Karpas-422 (cell line): ENCODE measurements at regions not wholly inside any gene's neighbourhood (a gene's known extent, or its start where the extent isn't known, plus 50 kb on each side); places are given as distances from the start of the nearest gene placed in this dataset.

Source experiments
- DNase-seq: peaks from one replicate; pipeline ENCODE4 v3.0.0-alpha.2; 2015
- H2AFZ ChIP-seq: fragments of 200-600 bp; sonication (generic); 2 replicates; pipeline ENCODE4 v1.6.1; 2014; ENCODE audit warnings: antibody characterized with exemption, low read length, mixed read lengths
- H3K27ac ChIP-seq: fragments of 200-600 bp; sonication (generic); 2 replicates; pipeline ENCODE4 v1.5.1; 2014; ENCODE audit warnings: mild to moderate bottlenecking, low read length, moderate library complexity
- H3K27me3 ChIP-seq: fragments of 200-600 bp; sonication (generic); 2 replicates; pipeline ENCODE4 v1.6.1; 2014; ENCODE audit warnings: low read length, mixed read lengths
- H3K36me3 ChIP-seq: fragments of 200-600 bp; sonication (generic); 2 replicates; pipeline ENCODE4 v1.6.1; 2014; ENCODE audit warnings: low read length, mixed read lengths; ENCODE audit not compliant: insufficient read depth
- H3K4me1 ChIP-seq: fragments of 200-600 bp; sonication (generic); 2 replicates; pipeline ENCODE4 v1.6.1; 2014; ENCODE audit warnings: mild to moderate bottlenecking, low read length, mixed read lengths
- H3K4me2 ChIP-seq: fragments of 200-600 bp; sonication (generic); 2 replicates; pipeline ENCODE4 v1.6.1; 2014; ENCODE audit warnings: low read length, low read depth, mild to moderate bottlenecking; ENCODE audit not compliant: poor library complexity, severe bottlenecking
- H3K4me3 ChIP-seq: fragments of 200-600 bp; sonication (generic); 2 replicates; pipeline ENCODE4 v1.5.1; 2014; ENCODE audit warnings: mild to moderate bottlenecking, antibody characterized with exemption, low read length, mixed read lengths
- H3K79me2 ChIP-seq: fragments of 200-600 bp; sonication (generic); 2 replicates; pipeline ENCODE4 v1.6.1; 2014; ENCODE audit warnings: mild to moderate bottlenecking, low read length, mixed read lengths
- H3K9ac ChIP-seq: fragments of 200-600 bp; sonication (generic); 2 replicates; pipeline ENCODE4 v1.6.0; 2014; ENCODE audit warnings: low read length
- H3K9me2 ChIP-seq: fragments of 200-600 bp; sonication (generic), shearing (Covaris generic); replicated peaks from 2 replicates; pipeline ENCODE4 v1.6.0; 2014; ENCODE audit warnings: mild to moderate bottlenecking, low read length, moderate library complexity; ENCODE audit not compliant: insufficient read depth
- H3K9me3 ChIP-seq: fragments of 300-700, 200-600 bp; sonication (generic); 2 replicates; pipeline ENCODE4 v1.6.1; 2014; ENCODE audit warnings: low read length, mixed read lengths
- H4K20me1 ChIP-seq: fragments of 200-600 bp; sonication (generic); 2 replicates; pipeline ENCODE4 v1.6.1; 2014; ENCODE audit warnings: mild to moderate bottlenecking, antibody characterized with exemption, low read length, low read depth; ENCODE audit not compliant: insufficient read depth

DNA sequence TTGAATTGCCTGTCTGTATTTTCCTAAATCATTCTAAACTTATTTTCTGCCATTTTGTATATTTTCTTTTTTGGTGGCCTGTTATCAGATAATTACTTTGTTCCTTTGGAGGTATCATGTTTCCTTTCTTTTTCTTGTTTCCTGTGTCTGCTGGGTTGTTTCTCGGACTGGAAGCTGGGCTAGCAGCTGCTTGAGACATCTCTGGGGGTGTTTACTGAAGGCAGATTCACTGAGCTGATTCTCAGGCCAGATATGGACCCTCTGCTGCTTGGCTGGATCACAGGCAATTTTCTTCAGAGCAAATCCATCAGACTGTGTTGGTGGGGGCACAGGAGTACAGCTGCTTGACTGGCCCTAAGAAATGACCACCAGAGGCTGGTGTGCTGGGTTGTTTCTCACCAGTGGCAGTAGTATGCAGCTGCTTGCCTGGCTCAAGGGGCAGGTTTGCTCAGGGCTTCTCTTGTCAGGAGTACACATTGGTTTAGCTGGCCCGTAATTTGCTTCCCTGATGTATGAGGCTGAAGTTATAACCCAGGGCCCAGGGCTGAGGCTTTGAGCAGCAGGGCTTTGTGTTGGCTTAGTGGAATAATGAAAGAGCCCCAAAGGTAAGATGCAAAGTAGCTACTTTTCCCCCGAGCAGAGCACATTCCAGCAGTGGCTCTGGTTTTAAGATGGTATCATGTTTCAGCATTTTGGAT lies 680.6 kb downstream of the TECRL start:
- Histone ChIP-seq H3K27me3 (no peaks in the 10 kb centered on the region), H3K79me2 (no peaks in the 10 kb centered on the region), H3K9ac (no peak overlapping the region), H3K9me2 (no peaks in the 10 kb centered on the region), H4K20me1 (no peaks in the 10 kb centered on the region), H2AFZ (no peak overlapping the region), H3K36me3 (no peaks in the 10 kb centered on the region), H3K27ac (no peak overlapping the region), H3K4me2 (no peak overlapping the region), H3K4me3 (no peak overlapping the region), H3K4me1 (no peaks in the 10 kb centered on the region), H3K9me3 (peaks cover 36% of the 10 kb centered on the region)
- DNase-seq, result no peak

DNA sequence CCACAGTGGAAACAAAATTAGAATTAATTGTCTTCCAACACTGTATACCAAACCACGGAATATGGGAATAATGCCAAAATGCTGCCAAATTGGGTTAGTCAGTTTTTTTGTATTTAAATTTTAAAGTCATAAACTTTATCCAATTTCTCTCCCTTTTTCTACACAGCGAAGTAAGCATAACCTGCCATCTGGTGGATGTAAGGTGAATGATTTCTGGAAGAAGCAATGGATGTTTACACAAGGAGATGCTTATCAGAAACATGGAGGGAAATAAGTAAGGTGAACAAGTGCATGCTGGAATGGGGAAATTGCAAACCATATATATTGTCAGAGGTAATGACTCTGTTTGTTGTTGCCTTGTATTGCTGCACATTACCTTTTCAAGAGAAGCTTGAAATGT lies 691.9 kb downstream of the TECRL start:
- H3K9me2 ChIP-seq, result no peaks in the 10 kb centered on the region
- peaks cover 12% of the 10 kb centered on the region for H3K9me3 ChIP-seq
- H3K4me2 ChIP-seq, result no peak overlapping the region
- DNase-seq, result peak; percentile 62
- H3K27me3 ChIP-seq, result no peaks in the 10 kb centered on the region
- H3K4me1 ChIP-seq, result no peaks in the 10 kb centered on the region
- H3K79me2 ChIP-seq, result no peaks in the 10 kb centered on the region
- no peak overlapping the region for H2AFZ ChIP-seq
- no peaks in the 10 kb centered on the region for H4K20me1 ChIP-seq
- no peak overlapping the region for H3K9ac ChIP-seq
- no peak overlapping the region for H3K27ac ChIP-seq
- no peak overlapping the region for H3K4me3 ChIP-seq
- no peaks in the 10 kb centered on the region for H3K36me3 ChIP-seq

DNA sequence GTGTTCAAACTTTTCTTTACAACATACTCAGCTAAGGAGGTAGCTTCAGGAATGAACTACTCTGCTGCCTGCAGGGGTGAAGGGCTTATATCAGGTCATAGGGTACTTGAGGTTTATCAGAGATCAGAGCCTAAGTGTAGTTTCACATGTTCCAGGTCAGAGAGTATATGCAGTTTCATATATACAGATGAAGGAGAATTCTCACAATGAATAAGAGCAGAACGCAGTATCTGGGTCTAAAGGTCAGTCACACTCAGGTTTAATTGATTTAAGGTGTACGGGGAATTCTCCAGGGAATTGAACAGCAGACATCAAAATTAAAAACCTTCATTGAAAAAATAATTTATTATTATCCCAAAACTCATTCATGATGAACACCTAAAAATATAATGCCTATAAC lies 700.6 kb downstream of the TECRL start:
- H3K4me2 ChIP-seq, result no peak overlapping the region
- no peaks in the 10 kb centered on the region for H3K9me2 ChIP-seq
- DNase-seq, result no peak
- H2AFZ ChIP-seq, result no peak overlapping the region
- no peak overlapping the region for H3K9ac ChIP-seq
- H3K79me2 ChIP-seq, result no peaks in the 10 kb centered on the region
- no peaks in the 10 kb centered on the region for H3K27me3 ChIP-seq
- no peak overlapping the region for H3K27ac ChIP-seq
- H3K9me3 ChIP-seq, result peaks cover 26% of the 10 kb centered on the region
- H3K4me3 ChIP-seq, result no peak overlapping the region
- H4K20me1 ChIP-seq, result no peaks in the 10 kb centered on the region
- H3K36me3 ChIP-seq, result no peaks in the 10 kb centered on the region
- H3K4me1 ChIP-seq, result no peaks in the 10 kb centered on the region

GRCh38 chr4:63700569-63700968 lies 708.7 kb downstream of the TECRL start:
- H3K27me3 ChIP-seq, result no peaks in the 10 kb centered on the region
- no peak overlapping the region for H3K4me3 ChIP-seq
- no peaks in the 10 kb centered on the region for H3K36me3 ChIP-seq
- H3K9me3 ChIP-seq, result peaks cover 20% of the 10 kb centered on the region; the same call in 1 of the 2 replicates
- no peaks in the 10 kb centered on the region for H3K79me2 ChIP-seq
- no peak for DNase-seq
- no peaks in the 10 kb centered on the region for H3K4me1 ChIP-seq
- no peaks in the 10 kb centered on the region for H3K9me2 ChIP-seq
- H3K27ac ChIP-seq, result no peak overlapping the region
- no peak overlapping the region for H3K9ac ChIP-seq
- H4K20me1 ChIP-seq, result no peaks in the 10 kb centered on the region
- H3K4me2 ChIP-seq, result no peak overlapping the region
- no peak overlapping the region for H2AFZ ChIP-seq

GRCh38 chr4:63693321-63693720 lies 715.9 kb downstream of the TECRL start:
- no peak for DNase-seq
- H3K4me3 ChIP-seq, result no peak overlapping the region
- H3K4me1 ChIP-seq, result no peaks in the 10 kb centered on the region
- no peak overlapping the region for H3K9ac ChIP-seq
- peaks cover 23% of the 10 kb centered on the region for H3K9me3 ChIP-seq
- no peaks in the 10 kb centered on the region for H4K20me1 ChIP-seq
- no peaks in the 10 kb centered on the region for H3K9me2 ChIP-seq
- H3K36me3 ChIP-seq, result no peaks in the 10 kb centered on the region
- no peaks in the 10 kb centered on the region for H3K27me3 ChIP-seq
- H3K27ac ChIP-seq, result no peak overlapping the region
- no peak overlapping the region for H3K4me2 ChIP-seq
- H2AFZ ChIP-seq, result no peak overlapping the region
- H3K79me2 ChIP-seq, result no peaks in the 10 kb centered on the region

GRCh38 chr4:63678358-63678931 lies 730.8 kb downstream of the TECRL start:
- DNase-seq, result no peak
- Histone ChIP-seq H3K4me1 (no peaks in the 10 kb centered on the region), H3K79me2 (no peaks in the 10 kb centered on the region), H3K27me3 (no peaks in the 10 kb centered on the region), H3K9me3 (peaks cover 30% of the 10 kb centered on the region), H3K4me3 (no peak overlapping the region), H3K36me3 (no peaks in the 10 kb centered on the region), H3K27ac (no peak overlapping the region), H4K20me1 (no peaks in the 10 kb centered on the region), H3K9me2 (no peaks in the 10 kb centered on the region), H3K9ac (no peak overlapping the region), H2AFZ (no peak overlapping the region), H3K4me2 (no peak overlapping the region)

GRCh38 chr4:63670735-63671134 lies 738.5 kb downstream of the TECRL start:
- no peak overlapping the region for H3K27ac ChIP-seq
- no peak overlapping the region for H3K4me2 ChIP-seq
- H3K9ac ChIP-seq, result no peak overlapping the region
- no peak overlapping the region for H3K4me3 ChIP-seq
- no peaks in the 10 kb centered on the region for H3K4me1 ChIP-seq
- H3K27me3 ChIP-seq, result no peaks in the 10 kb centered on the region
- peaks cover 24% of the 10 kb centered on the region for H3K9me3 ChIP-seq
- H4K20me1 ChIP-seq, result no peaks in the 10 kb centered on the region
- DNase-seq, result no peak
- no peak overlapping the region for H2AFZ ChIP-seq
- no peaks in the 10 kb centered on the region for H3K9me2 ChIP-seq
- H3K36me3 ChIP-seq, result no peaks in the 10 kb centered on the region
- no peaks in the 10 kb centered on the region for H3K79me2 ChIP-seq

DNA sequence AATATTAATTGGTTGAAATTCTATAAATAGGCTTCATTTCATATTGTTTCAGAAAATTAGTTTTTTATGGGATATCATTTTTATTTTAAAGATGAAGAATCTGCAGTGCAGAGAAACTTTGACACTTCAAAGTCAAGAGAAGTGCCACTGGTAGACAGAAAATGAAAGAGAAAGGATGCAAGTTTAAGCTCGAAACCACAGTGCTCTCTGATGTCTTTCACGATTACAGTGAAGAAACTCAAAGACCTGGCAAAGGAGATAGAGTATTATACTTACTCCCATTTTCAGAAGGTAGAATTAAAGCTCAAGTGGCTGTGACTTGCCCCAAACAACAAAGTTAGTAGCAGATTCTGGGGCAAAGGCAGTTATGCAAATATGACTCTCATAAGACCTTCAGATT lies 745.4 kb downstream of the TECRL start:
- no peaks in the 10 kb centered on the region for H3K27me3 ChIP-seq

More for the DNA sequence above, 745.4 kb downstream of the TECRL start:
- H3K36me3 ChIP-seq, result no peaks in the 10 kb centered on the region
- no peaks in the 10 kb centered on the region for H3K9me2 ChIP-seq
- no peaks in the 10 kb centered on the region for H3K4me1 ChIP-seq
- H3K27ac ChIP-seq, result no peak overlapping the region
- no peak for DNase-seq
- H3K9ac ChIP-seq, result no peak overlapping the region
- peak overlapping the region; percentile 43; the same call in 1 of the 2 replicates for H3K4me3 ChIP-seq
- peak overlapping the region; percentile 44 for H3K4me2 ChIP-seq
- no peak overlapping the region for H2AFZ ChIP-seq
- H3K9me3 ChIP-seq, result peaks cover 14% of the 10 kb centered on the region
- no peaks in the 10 kb centered on the region for H3K79me2 ChIP-seq
- H4K20me1 ChIP-seq, result no peaks in the 10 kb centered on the region
